ENCODE measurements at regions not wholly inside any gene's neighbourhood (a gene's known extent, or its start where the extent isn't known, plus 50 kb on each side); places are given as distances from the start of the nearest gene placed in this dataset.
A peak's percentile ranks its signal among the peaks of the same experiment; 100 is the strongest.

DNA sequence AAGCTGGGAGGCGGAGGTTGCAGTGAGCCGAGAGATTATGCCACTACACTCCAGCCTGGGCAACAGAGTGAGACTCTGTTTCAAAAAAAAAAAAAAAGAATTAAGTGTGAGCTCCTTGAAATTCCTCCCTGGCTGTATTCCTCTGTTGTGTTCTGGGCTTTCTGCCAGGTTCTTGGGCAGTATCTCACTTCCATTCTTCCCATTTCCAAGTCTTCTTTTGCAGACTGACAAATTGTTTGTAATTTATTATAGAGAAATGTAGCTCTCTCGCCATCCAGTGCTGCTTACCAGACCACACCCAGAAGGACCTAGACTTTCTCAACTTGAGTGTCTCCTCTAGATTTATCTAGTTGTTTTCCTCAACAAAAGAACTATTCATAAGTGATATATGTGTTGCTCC, 105.0 kb upstream of the ADGRL2 start:
- no peak for DNase-seq

DNA sequence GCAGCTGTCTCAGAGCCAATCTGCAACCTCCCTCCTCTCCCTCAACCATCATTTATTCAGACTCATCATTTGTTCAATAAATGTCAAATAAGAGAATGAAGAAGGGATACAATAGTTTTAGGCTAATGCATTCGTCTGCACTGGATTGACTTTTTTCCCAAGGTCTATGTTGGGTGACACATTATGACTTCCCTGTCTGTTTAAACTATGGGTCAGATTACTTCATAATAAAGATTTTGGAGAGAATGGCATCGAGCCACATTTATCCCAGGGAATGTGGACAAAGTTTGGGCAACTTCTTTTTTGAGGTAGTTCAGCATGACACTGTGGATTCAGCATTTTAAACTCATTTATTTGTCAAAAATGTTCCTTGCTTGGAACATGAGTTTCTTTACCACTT, 107.4 kb upstream of the ADGRL2 start:
- no peak for DNase-seq

DNA sequence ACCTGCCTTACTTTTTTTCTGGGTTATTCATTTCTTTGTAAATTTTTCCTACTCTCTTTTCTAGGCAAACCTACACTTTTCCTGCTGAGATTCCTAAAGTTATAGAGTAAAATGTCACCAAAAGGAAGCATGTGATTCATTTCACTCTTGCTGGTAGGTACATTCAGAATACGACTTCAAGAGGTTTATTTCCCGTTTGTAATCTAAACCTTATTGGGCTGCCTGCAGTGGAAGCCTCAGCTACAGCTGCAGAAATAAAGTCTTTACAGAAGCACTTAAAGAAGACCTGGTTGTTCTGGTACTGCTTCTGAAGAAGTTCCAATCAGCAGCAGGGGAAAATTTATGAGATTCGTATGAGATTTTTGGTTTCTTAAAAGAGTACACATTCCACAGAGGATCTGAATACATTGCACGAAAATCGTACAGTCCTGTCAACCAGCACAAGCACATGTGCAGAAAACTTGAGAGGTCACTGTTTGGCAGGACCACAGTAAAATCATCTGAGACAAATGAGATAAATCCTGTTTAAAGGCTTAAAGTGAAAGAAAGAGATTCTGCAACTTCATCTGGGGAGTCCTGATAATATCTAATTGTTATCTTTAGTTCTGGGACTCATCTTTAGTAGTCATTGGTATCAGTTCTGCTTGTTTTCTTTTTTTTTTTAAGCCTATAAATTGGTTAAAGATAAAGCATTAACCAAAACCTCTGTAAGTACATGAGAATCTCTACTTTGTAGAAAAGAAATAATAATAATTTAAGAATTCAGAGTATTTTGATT, 109.9 kb upstream of the ADGRL2 start:
- DNase-seq: no peak

DNA sequence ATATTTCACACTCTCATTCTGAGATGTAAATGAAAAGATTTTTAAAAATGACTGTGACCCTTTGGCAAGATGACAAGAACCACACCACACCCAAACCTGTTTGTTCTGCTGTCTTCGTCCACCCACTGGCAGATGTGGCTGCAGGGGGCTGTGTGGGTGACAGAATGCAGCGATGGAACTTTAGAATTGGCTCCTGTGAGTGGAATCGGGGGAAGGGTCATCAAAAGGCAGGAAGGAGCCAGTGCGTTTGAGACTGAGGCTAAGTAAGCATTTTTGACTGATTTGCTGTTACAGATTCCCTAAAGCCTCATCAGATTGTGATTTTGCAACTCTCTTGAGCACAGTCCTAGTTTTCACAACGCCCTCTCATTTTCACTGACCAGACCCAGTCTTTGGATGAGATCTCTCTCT, 111.2 kb upstream of the ADGRL2 start:
- DNase-seq: no peak

- DNase-seq: no peak
These were observed 118.2 kb upstream of the ADGRL2 start for GRCh38 chr1:81682490-81682889.

DNA sequence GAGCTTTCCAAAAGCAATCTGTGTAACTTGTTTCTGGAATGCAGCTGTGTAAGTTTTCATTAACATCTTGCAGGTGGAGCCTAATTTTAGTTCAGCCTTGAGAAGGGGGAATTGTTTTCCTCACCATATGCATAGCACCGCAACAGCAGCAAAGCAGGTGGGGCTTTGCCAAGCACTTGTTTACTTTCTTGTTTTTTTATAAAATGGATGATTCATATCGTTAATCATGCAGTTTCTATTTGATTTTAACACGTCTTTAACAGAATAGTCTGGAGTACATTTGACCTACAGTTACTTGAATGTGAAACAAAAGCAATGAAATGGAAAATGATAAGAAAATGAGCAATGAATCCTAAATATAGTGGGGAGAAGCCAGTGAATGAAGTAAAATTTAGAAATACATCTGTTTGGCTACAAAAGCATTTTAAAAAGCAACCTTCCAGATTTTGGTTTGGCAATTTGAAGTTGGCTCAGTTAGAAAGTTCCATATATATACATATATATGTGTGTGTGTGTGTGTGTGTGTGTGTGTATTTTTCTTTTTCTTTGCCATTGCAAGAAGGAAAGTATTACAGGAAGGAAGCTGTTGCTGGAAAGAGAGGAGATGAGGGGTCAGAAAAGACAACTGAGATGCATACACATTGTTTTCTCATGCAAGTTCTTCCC, 119.0 kb upstream of the ADGRL2 start:
- DNase-seq: no peak

GRCh38 chr1:81681114-81681513, 119.6 kb upstream of the ADGRL2 start:
- DNase-seq: no peak

DNA sequence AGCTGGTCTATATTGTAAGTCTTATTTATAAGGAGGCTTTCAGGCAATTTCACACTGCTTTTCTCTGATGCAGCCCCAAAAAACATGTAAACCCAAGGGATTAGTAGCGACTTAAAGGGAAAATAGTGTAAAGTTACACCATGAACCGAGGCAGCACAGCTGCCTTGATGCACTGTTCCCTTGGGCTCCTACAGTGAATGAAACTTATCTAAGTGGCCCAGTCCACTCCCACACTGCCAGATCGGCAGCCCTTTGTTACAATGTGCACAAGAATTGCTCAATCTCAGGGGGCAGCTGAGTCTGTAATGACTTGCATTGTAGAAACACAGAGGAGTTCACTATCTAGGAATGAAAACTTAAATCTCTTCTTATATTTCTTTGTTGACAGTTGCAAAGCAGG, 120.8 kb upstream of the ADGRL2 start:
- no peak for DNase-seq

DNA sequence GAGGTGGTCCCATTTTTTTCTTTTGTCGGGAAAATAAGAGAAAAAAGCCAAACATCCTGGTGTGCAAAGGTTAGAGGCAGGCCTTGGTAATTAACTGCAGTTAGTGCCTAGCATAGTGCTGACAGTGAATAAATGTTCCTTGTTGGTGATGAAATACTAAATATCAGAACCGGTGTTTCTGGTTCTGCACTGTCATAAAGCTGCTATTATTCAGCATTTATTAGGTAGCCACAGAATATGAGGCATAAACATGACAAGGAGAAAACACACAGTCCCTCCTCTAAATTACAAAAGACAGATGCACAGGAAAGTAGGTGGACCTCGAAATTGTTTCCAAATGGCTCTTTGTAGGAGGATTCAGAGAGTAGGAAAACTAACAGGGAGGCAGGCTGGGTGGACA, 122.0 kb upstream of the ADGRL2 start:
- no peak for DNase-seq

- no peak for DNase-seq
These were observed 128.0 kb upstream of the ADGRL2 start for GRCh38 chr1:81672766-81673165.

DNA sequence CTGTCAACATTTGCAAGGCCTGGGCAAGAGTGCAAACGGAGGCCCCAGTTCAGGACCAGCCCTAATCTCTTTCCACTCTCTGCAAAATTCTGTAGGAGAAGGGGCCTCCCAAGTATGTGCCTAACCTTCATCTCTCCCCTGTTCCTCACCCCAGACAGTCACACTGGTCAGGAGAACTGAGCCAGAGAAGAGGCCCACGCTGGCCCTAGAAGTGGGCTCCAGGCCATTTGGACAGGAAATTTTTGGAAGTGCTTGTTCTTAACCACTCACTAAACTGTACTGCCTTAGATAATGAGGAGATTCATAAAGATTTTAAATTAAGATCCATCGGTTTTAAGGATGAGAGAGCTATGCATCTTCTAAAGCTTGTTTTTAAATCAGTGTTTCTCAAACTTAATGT, 129.7 kb upstream of the ADGRL2 start:
- no peak for DNase-seq

- peak; percentile 76 for DNase-seq
These were observed 130.4 kb upstream of the ADGRL2 start for GRCh38 chr1:81670286-81670685.

GRCh38 chr1:81666586-81666985, 134.1 kb upstream of the ADGRL2 start:
- DNase-seq: no peak

DNA sequence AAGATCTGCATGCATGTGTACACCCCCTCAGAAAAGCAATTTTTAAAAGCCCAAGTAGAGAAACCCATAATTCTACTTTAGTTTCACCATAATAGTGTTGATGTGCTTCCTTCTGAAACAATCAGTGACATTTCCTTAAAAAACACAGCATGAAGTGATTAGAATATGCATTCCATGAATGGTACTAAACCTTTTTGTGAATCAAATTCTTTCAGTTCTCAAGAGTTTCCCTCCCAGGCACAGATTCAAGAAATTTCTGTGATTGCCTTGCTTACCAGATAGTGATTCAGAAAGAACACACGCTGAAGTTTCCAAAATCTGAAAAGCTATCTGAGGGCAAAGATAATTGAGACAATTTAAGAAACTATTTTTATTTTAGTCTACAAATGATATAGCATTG, 136.4 kb upstream of the ADGRL2 start:
- no peak for DNase-seq

- DNase-seq: no peak
These were observed 137.7 kb upstream of the ADGRL2 start for GRCh38 chr1:81662913-81663526.

DNA sequence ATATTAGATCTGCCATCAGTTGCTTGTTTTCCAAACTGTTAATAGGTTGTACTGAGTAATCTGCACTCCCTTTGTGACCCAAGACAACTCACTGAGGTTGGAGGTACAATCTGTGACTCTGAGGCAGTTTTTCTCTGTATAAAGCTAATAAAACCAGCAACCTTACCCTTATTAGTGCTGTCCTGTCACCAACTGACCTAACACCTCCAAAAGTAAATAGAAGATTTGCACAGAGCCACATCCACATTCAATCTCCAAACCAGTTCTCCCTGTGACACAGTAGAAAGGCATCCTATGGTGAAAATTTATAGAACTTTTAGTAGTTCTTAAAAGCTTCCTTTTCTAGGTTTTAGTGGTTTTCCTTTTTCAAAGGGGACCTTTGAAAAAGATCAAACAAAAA, 140.4 kb upstream of the ADGRL2 start:
- no peak for DNase-seq

DNA sequence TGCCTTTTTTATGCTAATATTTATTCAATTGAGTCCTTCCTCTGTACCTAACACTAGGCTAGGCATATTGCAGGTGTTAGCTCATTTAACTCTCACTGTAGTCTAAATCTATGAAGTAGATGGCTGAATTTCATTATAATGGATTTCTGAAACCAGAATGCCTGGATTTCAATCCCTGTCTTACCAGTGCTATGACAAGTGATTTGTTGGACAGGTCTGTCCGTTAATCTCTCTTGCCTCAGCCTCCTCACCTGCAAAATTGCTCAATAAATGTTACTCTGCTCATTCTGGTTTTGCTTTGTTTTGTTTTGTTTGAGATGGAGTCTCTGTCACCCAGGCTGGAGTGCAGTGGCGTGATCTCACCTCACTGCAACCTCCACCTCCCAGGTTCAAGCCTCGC, 146.1 kb upstream of the ADGRL2 start:
- no peak for DNase-seq

DNA sequence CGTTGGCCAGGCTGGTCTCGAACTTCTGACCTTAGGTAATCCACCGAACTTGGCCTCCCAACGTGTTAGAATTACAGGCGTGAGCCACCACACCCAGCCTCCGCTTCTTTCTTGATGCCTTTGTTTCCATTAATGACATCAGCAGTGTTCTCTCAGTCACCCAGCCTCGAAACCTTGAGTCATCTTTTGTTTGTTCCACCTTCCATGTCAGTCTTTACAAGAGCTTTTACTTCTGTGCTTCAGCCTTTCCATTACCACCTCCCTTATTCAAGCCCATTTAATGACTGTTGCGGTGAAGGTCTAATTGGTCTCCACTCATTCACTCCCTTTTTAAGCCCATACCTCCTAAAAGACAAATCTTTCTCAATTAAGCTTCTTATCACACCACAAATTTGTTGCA, 146.6 kb upstream of the ADGRL2 start:
- DNase-seq: no peak

- peak; percentile 0 for DNase-seq
These were observed 150.0 kb upstream of the ADGRL2 start for GRCh38 chr1:81650776-81651175.

GRCh38 chr1:81635816-81636215, 164.9 kb upstream of the ADGRL2 start:
- no peak for DNase-seq

- no peak for DNase-seq
These were observed 166.4 kb upstream of the ADGRL2 start for GRCh38 chr1:81634294-81634693.

- DNase-seq: no peak
These were observed 181.6 kb upstream of the ADGRL2 start for GRCh38 chr1:81619156-81619555.

DNA sequence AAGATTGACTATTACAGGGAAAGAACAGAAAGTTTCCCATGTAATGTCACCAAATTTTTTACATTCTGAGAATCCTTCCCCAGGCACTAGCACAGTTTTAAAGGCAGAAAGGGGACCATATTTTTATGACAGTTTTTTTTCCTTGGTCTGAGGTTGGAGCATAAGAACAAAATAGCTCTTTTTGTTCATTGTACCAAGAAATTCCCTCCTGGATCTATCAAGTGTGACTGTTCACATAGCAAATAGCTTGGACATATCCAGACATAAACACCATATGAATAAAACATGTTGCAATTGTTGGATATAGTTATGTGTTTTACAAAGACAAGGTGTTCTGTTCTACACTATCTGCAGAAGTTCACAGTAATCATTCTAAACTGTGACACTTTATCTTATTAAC, 182.4 kb upstream of the ADGRL2 start:
- no peak for DNase-seq

DNA sequence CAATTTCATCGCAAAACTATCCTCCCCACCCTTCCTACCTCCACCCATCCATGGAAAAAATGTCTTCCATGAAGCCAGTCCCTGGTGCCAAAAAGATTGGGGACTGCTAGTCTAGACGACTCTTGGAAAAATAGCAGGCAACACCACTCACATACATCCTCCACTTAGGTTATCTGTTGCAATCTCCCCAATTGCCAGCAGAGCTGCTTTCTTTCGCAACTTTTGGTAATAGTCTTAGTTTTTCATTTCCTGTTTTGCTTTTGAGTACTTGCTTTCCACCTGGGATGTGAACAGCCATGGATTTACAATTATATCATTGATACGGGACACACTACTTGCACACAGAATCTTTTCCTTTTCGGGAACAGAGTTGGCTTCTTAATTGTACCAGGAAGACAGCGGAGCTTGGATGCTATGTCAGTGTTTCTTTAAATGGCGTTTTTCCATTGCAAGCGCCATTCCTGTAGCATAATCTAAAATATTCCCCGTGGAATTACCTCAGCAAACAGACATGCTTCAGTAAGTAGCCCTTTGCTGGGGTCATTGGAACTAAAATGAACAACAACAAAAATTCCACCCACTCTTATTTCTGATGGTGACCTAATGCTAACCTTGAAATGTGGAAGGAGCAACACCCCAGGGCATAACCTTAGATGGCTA, 183.3 kb upstream of the ADGRL2 start:
- no peak for DNase-seq
